ENCODE measurements at regions not wholly inside any gene's neighbourhood (a gene's known extent, or its start where the extent isn't known, plus 50 kb on each side); places are given as distances from the start of the nearest gene placed in this dataset.
"Not testable (repeated sequence)": the region's sequence is repeated elsewhere in the genome, so short reads cannot be mapped to it uniquely, and the experiment has no call there.

- DNase-seq (ENCODE audit: low read depth in 4 of 6, low spot score in 6 of 6), result peak in 1 of 6 donors; percentile 40
- H3K4me1 ChIP-seq (ENCODE audit: control insufficient read depth, insufficient read depth, low read length), result no peaks in the 10 kb centered on the region
- no peaks in the 10 kb centered on the region for H3K27me3 ChIP-seq (ENCODE audit: control insufficient read depth, insufficient read depth, low read length)
- H3K27ac ChIP-seq (ENCODE audit: low read depth, low read length), result no peak overlapping the region
- no peaks in the 10 kb centered on the region for H3K36me3 ChIP-seq (ENCODE audit: control insufficient read depth, insufficient read depth, low read length)
- WGBS (ENCODE audit: insufficient coverage), result no CpG with 5 or more reads among the region's 4 CpGs
- H3K4me3 ChIP-seq (ENCODE audit: low read depth, low read length), result no peak overlapping the region
- peaks cover 3% of the 10 kb centered on the region for H3K9me3 ChIP-seq (ENCODE audit: control insufficient read depth, insufficient read depth, low read length)
Observed at GRCh38 chr18:8998481-8999217, 103.8 kb upstream of the NDUFV2 start.

DNA sequence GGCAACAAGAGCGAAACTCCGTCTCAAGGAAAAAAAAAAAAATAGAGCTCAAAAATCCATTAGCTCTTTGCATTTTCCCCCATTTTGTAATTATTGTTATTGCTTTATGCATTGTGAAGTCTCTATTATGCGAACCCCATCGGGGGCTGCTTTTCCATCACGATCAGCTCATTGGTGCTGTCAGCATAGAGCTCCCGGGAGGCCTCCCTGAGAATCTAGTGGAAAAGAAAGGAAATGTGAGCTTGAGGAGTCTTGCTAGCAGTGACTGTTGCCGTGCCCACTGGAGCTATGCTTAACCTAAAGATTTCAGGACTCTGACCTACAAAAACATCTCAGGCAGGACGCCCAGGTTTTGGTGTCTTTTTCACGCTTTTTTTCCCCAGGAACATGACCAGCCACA, 102.6 kb upstream of the NDUFV2 start:
- Histone ChIP-seq H3K36me3 (ENCODE audit: control insufficient read depth, insufficient read depth, low read length) (no peaks in the 10 kb centered on the region), H3K4me3 (ENCODE audit: low read depth, low read length) (no peak overlapping the region), H3K4me1 (ENCODE audit: control insufficient read depth, insufficient read depth, low read length) (no peaks in the 10 kb centered on the region), H3K27me3 (ENCODE audit: control insufficient read depth, insufficient read depth, low read length) (no peaks in the 10 kb centered on the region), H3K27ac (ENCODE audit: low read depth, low read length) (no peak overlapping the region), H3K9me3 (ENCODE audit: control insufficient read depth, insufficient read depth, low read length) (peaks cover 3% of the 10 kb centered on the region)
- WGBS (ENCODE audit: insufficient coverage), result 20% methylated on average over 3 of the region's 9 CpGs
- DNase-seq (ENCODE audit: low read depth in 4 of 6, low spot score in 6 of 6), result peak in 1 of 6 donors; percentile 87

DNA sequence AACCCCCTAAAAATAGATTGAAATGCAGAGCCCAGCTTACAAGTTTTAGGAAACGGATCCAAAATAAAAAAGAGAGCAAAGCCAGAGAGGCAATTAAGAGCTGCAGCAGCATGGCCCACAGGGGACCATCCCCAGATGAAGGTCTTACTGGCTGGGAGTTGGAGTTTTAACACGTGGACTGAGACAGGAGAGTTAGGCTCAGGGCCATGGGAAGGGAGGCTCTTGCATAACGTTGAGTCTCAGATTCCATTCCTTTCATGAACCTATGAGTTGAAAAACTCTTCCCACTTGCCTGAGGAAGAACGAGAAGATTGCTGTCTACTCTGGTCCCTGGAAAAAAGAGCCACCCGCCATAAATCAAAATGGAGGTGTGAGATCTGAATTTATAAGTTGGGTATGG, 101.8 kb upstream of the NDUFV2 start:
- 56% methylated on average over 1 of the region's 5 CpGs for WGBS (ENCODE audit: insufficient coverage)
- Histone ChIP-seq H3K4me3 (ENCODE audit: low read depth, low read length) (no peak overlapping the region), H3K4me1 (ENCODE audit: control insufficient read depth, insufficient read depth, low read length) (no peaks in the 10 kb centered on the region), H3K36me3 (ENCODE audit: control insufficient read depth, insufficient read depth, low read length) (no peaks in the 10 kb centered on the region), H3K9me3 (ENCODE audit: control insufficient read depth, insufficient read depth, low read length) (peaks cover 3% of the 10 kb centered on the region), H3K27ac (ENCODE audit: low read depth, low read length) (no peak overlapping the region), H3K27me3 (ENCODE audit: control insufficient read depth, insufficient read depth, low read length) (no peaks in the 10 kb centered on the region)
- DNase-seq (ENCODE audit: low read depth in 4 of 6, low spot score in 6 of 6), result peak in 1 of 6 donors; percentile 30

- Histone ChIP-seq H3K9me3 (ENCODE audit: control insufficient read depth, insufficient read depth, low read length) (peaks cover 3% of the 10 kb centered on the region), H3K36me3 (ENCODE audit: control insufficient read depth, insufficient read depth, low read length) (no peaks in the 10 kb centered on the region), H3K4me1 (ENCODE audit: control insufficient read depth, insufficient read depth, low read length) (no peaks in the 10 kb centered on the region), H3K4me3 (ENCODE audit: low read depth, low read length) (no peak overlapping the region), H3K27ac (ENCODE audit: low read depth, low read length) (no peak overlapping the region), H3K27me3 (ENCODE audit: control insufficient read depth, insufficient read depth, low read length) (no peaks in the 10 kb centered on the region)
- no CpG with 5 or more reads among the region's 3 CpGs for WGBS (ENCODE audit: insufficient coverage)
- DNase-seq (ENCODE audit: low read depth in 4 of 6, low spot score in 6 of 6), result no peak
Observed at GRCh38 chr18:9001209-9001608, 101.3 kb upstream of the NDUFV2 start.

DNA sequence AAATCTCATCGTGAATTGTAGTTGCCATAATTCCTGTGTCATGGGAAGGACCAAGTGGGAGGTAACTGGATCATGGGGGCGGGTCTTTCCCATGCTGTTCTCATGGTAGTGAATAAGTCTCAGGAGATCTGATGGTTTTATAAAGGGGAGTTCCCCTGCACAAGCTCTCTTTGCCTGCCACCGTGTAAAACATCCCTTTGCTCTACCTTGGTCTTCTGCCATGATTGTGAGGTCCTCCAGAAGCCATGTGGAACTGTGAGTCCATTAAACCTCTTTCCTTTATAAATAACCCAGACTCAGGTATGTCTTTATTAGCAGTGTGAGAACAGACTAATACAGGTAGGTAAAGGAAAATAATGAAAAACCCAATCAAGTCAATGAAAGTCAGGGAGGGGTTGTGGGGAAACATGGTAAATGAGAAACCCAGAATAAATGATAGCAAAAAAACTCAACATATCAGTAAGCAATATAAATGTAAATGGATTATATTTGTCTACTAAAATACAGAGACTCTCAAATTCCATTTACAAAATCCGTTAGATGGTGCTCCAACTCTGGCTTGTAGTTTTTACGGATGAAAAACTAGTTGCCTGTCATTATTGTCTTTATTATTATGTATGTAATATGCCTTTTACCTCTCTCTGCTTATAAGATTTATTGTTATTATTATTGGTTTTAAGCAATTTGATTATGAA, 98.9 kb upstream of the NDUFV2 start:
- no peaks in the 10 kb centered on the region for H3K27me3 ChIP-seq (ENCODE audit: control insufficient read depth, insufficient read depth, low read length)
- no peaks in the 10 kb centered on the region for H3K4me1 ChIP-seq (ENCODE audit: control insufficient read depth, insufficient read depth, low read length)
- 100% methylated on average over 3 of the region's 5 CpGs for WGBS (ENCODE audit: insufficient coverage)
- no peak overlapping the region for H3K4me3 ChIP-seq (ENCODE audit: low read depth, low read length)
- DNase-seq (ENCODE audit: low read depth in 4 of 6, low spot score in 6 of 6), result no peak
- H3K9me3 ChIP-seq (ENCODE audit: control insufficient read depth, insufficient read depth, low read length), result peaks cover 3% of the 10 kb centered on the region
- H3K27ac ChIP-seq (ENCODE audit: low read depth, low read length), result no peak overlapping the region
- no peaks in the 10 kb centered on the region for H3K36me3 ChIP-seq (ENCODE audit: control insufficient read depth, insufficient read depth, low read length)

GRCh38 chr18:9004308-9004707, 98.2 kb upstream of the NDUFV2 start:
- H3K4me1 ChIP-seq (ENCODE audit: control insufficient read depth, insufficient read depth, low read length); H3K27me3 ChIP-seq (ENCODE audit: control insufficient read depth, insufficient read depth, low read length); H3K36me3 ChIP-seq (ENCODE audit: control insufficient read depth, insufficient read depth, low read length); H3K4me3 ChIP-seq (ENCODE audit: low read depth, low read length); H3K9me3 ChIP-seq (ENCODE audit: control insufficient read depth, insufficient read depth, low read length); H3K27ac ChIP-seq (ENCODE audit: low read depth, low read length); DNase-seq (ENCODE audit: low read depth in 4 of 6, low spot score in 6 of 6): not testable (repeated sequence)
- 100% methylated on average over 1 of the region's 2 CpGs for WGBS (ENCODE audit: insufficient coverage)

DNA sequence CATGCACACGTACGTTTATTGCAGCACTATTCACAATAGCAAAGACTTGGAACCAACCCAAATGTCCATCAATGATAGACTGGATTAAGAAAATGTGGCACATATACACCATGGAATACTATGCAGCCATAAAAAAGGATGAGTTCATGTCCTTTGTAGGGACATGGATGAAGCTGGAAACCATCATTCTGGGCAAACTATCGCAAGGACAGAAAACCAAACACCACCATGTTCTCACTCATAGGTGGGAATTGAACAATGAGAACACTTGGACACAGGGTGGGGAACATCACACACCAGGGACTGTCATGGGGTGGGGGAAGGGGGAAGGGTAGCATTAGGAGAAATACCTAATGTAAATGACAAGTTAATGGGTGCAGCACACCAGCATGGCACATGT, 94.8 kb upstream of the NDUFV2 start:
- not testable (repeated sequence) for H3K36me3 ChIP-seq (ENCODE audit: control insufficient read depth, insufficient read depth, low read length); H3K4me1 ChIP-seq (ENCODE audit: control insufficient read depth, insufficient read depth, low read length); H3K27ac ChIP-seq (ENCODE audit: low read depth, low read length); H3K9me3 ChIP-seq (ENCODE audit: control insufficient read depth, insufficient read depth, low read length); H3K27me3 ChIP-seq (ENCODE audit: control insufficient read depth, insufficient read depth, low read length); DNase-seq (ENCODE audit: low read depth in 4 of 6, low spot score in 6 of 6); H3K4me3 ChIP-seq (ENCODE audit: low read depth, low read length)
- no CpG with 5 or more reads among the region's 3 CpGs for WGBS (ENCODE audit: insufficient coverage)

DNA sequence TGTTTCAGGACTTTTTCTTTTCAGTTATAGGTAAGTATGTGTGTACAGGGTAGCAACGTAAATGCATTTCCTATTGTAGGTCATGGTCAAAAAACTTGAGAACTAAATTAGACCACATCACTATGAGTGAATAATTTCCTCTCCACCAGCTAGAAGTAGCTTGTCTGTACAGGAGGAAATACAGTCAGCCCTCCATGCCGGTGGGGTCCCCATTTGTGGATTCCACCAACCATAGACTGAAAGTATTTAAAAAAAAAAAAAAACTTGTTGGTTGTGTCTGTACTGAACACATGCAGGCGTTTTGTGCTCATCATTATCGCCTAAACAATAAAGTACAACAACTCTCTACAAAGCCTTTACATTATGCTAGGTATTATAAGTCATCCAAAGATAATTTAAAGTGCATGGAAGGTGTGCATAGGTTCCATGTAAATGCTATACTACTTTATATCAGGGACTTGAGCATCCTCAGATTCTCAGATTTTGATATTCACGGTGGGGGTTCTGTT, 94.2 kb upstream of the NDUFV2 start:
- Histone ChIP-seq H3K4me3 (ENCODE audit: low read depth, low read length) (no peak overlapping the region), H3K27me3 (ENCODE audit: control insufficient read depth, insufficient read depth, low read length) (no peaks in the 10 kb centered on the region), H3K27ac (ENCODE audit: low read depth, low read length) (no peak overlapping the region), H3K4me1 (ENCODE audit: control insufficient read depth, insufficient read depth, low read length) (no peaks in the 10 kb centered on the region), H3K36me3 (ENCODE audit: control insufficient read depth, insufficient read depth, low read length) (no peaks in the 10 kb centered on the region), H3K9me3 (ENCODE audit: control insufficient read depth, insufficient read depth, low read length) (no peaks in the 10 kb centered on the region)
- 100% methylated on average over 1 of the region's 5 CpGs for whole genome bisulfite sequencing (ENCODE audit: insufficient coverage)
- no peak for DNase-seq (ENCODE audit: low read depth in 4 of 6, low spot score in 6 of 6)

- DNase-seq (ENCODE audit: low read depth in 4 of 6, low spot score in 6 of 6), result no peak
- Histone ChIP-seq H3K4me3 (ENCODE audit: low read depth, low read length) (no peak overlapping the region), H3K9me3 (ENCODE audit: control insufficient read depth, insufficient read depth, low read length) (no peaks in the 10 kb centered on the region), H3K27me3 (ENCODE audit: control insufficient read depth, insufficient read depth, low read length) (no peaks in the 10 kb centered on the region), H3K27ac (ENCODE audit: low read depth, low read length) (no peak overlapping the region), H3K4me1 (ENCODE audit: control insufficient read depth, insufficient read depth, low read length) (no peaks in the 10 kb centered on the region), H3K36me3 (ENCODE audit: control insufficient read depth, insufficient read depth, low read length) (no peaks in the 10 kb centered on the region)
- WGBS (ENCODE audit: insufficient coverage), result 92% methylated on average over 12 of the region's 19 CpGs
Observed at GRCh38 chr18:9008709-9009635, 93.5 kb upstream of the NDUFV2 start.

Measured in spinal cord (tissue), 9 donors.